ENCODE measurements at regions not wholly inside any gene's neighbourhood (a gene's known extent, or its start where the extent isn't known, plus 50 kb on each side); places are given as distances from the start of the nearest gene placed in this dataset.

GRCh38 chr20:6468423-6469116 is 298.9 kb upstream of the BMP2 start:
- intact Hi-C loops (cut with DNase I) = no loop called here
- ATAC-seq (no peak), DNase-seq (no peak)
- no peak overlapping the region for H3K4me3 ChIP-seq
- no peaks in the 10 kb centered on the region for H3K36me3 ChIP-seq
- no peaks in the 10 kb centered on the region for H3K27me3 ChIP-seq
- no peaks in the 10 kb centered on the region for H3K9me3 ChIP-seq
- TF ChIP-seq CTCF (IDR thresholded peaks at IDR 0.05) = no peak
- no peak overlapping the region for H3K27ac ChIP-seq
- no peaks in the 10 kb centered on the region for H3K4me1 ChIP-seq

- Histone ChIP-seq H3K4me1 (no peaks in the 10 kb centered on the region), H3K4me3 (no peak overlapping the region), H3K36me3 (no peaks in the 10 kb centered on the region), H3K9me3 (no peaks in the 10 kb centered on the region), H3K27ac (no peak overlapping the region), H3K27me3 (no peaks in the 10 kb centered on the region)
- no peak for TF ChIP-seq CTCF (IDR thresholded peaks at IDR 0.05)
- ATAC-seq = no peak
- no peak for DNase-seq
- intact Hi-C loops (cut with DNase I) = no loop called here
Measured at GRCh38 chr20:6467562-6467961, 299.9 kb upstream of the BMP2 start.

GRCh38 chr20:6466075-6466810 is 301.2 kb upstream of the BMP2 start:
- no peaks in the 10 kb centered on the region for H3K27me3 ChIP-seq
- H3K4me3 ChIP-seq = no peak overlapping the region
- no peaks in the 10 kb centered on the region for H3K4me1 ChIP-seq
- no peak for DNase-seq
- no peaks in the 10 kb centered on the region for H3K36me3 ChIP-seq
- intact Hi-C loops (cut with DNase I) = no loop called here
- no peaks in the 10 kb centered on the region for H3K9me3 ChIP-seq
- H3K27ac ChIP-seq = no peak overlapping the region
- TF ChIP-seq CTCF (IDR thresholded peaks at IDR 0.05) = no peak
- ATAC-seq = no peak

- intact Hi-C loops (cut with DNase I) = no loop called here
- no peaks in the 10 kb centered on the region for H3K36me3 ChIP-seq
- TF ChIP-seq CTCF (IDR thresholded peaks at IDR 0.05) = no peak
Measured at GRCh38 chr20:6450841-6451240, 316.6 kb upstream of the BMP2 start.

GRCh38 chr20:6440443-6440799 is 317.6 kb upstream of the FERMT1 start:
- H3K9me3 ChIP-seq = peaks cover 0 to 3% of the 10 kb centered on the region in 2 donors
- no peak for TF ChIP-seq CTCF (IDR thresholded peaks at IDR 0.05)
- no peaks in the 10 kb centered on the region for H3K4me1 ChIP-seq
- H3K27ac ChIP-seq = no peak overlapping the region
- H3K4me3 ChIP-seq = no peak overlapping the region
- DNase-seq = no peak
- intact Hi-C loops (cut with DNase I) = no loop called here
- no peaks in the 10 kb centered on the region for H3K36me3 ChIP-seq
- H3K27me3 ChIP-seq = no peaks in the 10 kb centered on the region
- no peak for ATAC-seq

More at GRCh38 chr20:6450841-6451240, 316.6 kb upstream of the BMP2 start:
- Histone ChIP-seq H3K4me3 (no peak overlapping the region), H3K9me3 (no peaks in the 10 kb centered on the region), H3K27ac (no peak overlapping the region), H3K27me3 (no peaks in the 10 kb centered on the region), H3K4me1 (no peaks in the 10 kb centered on the region)
- DNase-seq (no peak), ATAC-seq (no peak)

All from left lung (tissue), 4 donors.